ENCODE measurements at regions not wholly inside any gene's neighbourhood (a gene's known extent, or its start where the extent isn't known, plus 50 kb on each side); places are given as distances from the start of the nearest gene placed in this dataset.
"Not testable (repeated sequence)": the region's sequence is repeated elsewhere in the genome, so short reads cannot be mapped to it uniquely, and the experiment has no call there.

GRCh38 chr16:16956376-16956775 lies 514.4 kb downstream of the XYLT1 start:
- no peak for DNase-seq

- DNase-seq: no peak
Measured at GRCh38 chr16:16960785-16961184, 510.0 kb downstream of the XYLT1 start.

- no peak for DNase-seq
Measured at GRCh38 chr16:16966439-16966838, 504.3 kb downstream of the XYLT1 start.

GRCh38 chr16:16971042-16971441 lies 499.7 kb downstream of the XYLT1 start:
- DNase-seq: no peak

- no peak for DNase-seq
Measured at GRCh38 chr16:16972831-16973230, 497.9 kb downstream of the XYLT1 start.

GRCh38 chr16:16973707-16974591 lies 496.8 kb downstream of the XYLT1 start:
- DNase-seq: no peak

GRCh38 chr16:16982614-16983013 lies 488.1 kb downstream of the XYLT1 start:
- DNase-seq: no peak

- no peak for DNase-seq
Measured at GRCh38 chr16:16983582-16983981, 487.2 kb downstream of the XYLT1 start.

- not testable (repeated sequence) for DNase-seq
Measured at GRCh38 chr16:16984091-16984490, 486.7 kb downstream of the XYLT1 start.

- no peak for DNase-seq
Measured at GRCh38 chr16:16985707-16986106, 485.1 kb downstream of the XYLT1 start.

GRCh38 chr16:16988963-16989362 lies 481.8 kb downstream of the XYLT1 start:
- no peak for DNase-seq

- no peak for DNase-seq
Measured at GRCh38 chr16:16989368-16989767, 481.4 kb downstream of the XYLT1 start.

GRCh38 chr16:16991711-16992110 lies 479.0 kb downstream of the XYLT1 start:
- DNase-seq: no peak

GRCh38 chr16:16992975-16993765 lies 477.6 kb downstream of the XYLT1 start:
- peak; percentile 2 for DNase-seq

- no peak for DNase-seq
Measured at GRCh38 chr16:16994831-16995230, 475.9 kb downstream of the XYLT1 start.

GRCh38 chr16:16996827-16997226 lies 473.9 kb downstream of the XYLT1 start:
- no peak for DNase-seq

- no peak for DNase-seq
Measured at GRCh38 chr16:16997349-16997748, 473.4 kb downstream of the XYLT1 start.

- DNase-seq: no peak
Measured at GRCh38 chr16:17001471-17001870, 469.3 kb downstream of the XYLT1 start.

- no peak for DNase-seq
Measured at GRCh38 chr16:17002565-17002964, 468.2 kb downstream of the XYLT1 start.

- DNase-seq: not testable (repeated sequence)
Measured at GRCh38 chr16:17005963-17006362, 464.8 kb downstream of the XYLT1 start.

GRCh38 chr16:17011712-17012111 lies 459.0 kb downstream of the XYLT1 start:
- DNase-seq: no peak

- no peak for DNase-seq
Measured at GRCh38 chr16:17013038-17013437, 457.7 kb downstream of the XYLT1 start.

- DNase-seq: no peak
Measured at GRCh38 chr16:17014484-17015121, 456.2 kb downstream of the XYLT1 start.

- DNase-seq: no peak
Measured at GRCh38 chr16:17015702-17016101, 455.1 kb downstream of the XYLT1 start.
